Astrocyte of the spinal cord (primary cell): ENCODE measurements at regions not wholly inside any gene's neighbourhood (a gene's known extent, or its start where the extent isn't known, plus 50 kb on each side); places are given as distances from the start of the nearest gene placed in this dataset.

Source experiments
- DNase-seq: peaks from one replicate; pipeline ENCODE4 v3.0.0; 2011; ENCODE audit warnings: low read depth, low spot score
- H3K4me3 ChIP-seq: 2 replicates; pipeline ENCODE4 v1.5.1; 2011; ENCODE audit warnings: low read depth, mild to moderate bottlenecking, low read length, moderate library complexity
- in situ Hi-C: cut with HindIII; loops from 2 replicates; pipeline ENCODE4 v1.10.0; 2017; ENCODE audit warnings: low sequenced_read_pairs
- TF ChIP-seq, protein P1 (sequence below): IDR thresholded peaks from 2 replicates; pipeline ENCODE4 v1.5.1; 2012; ENCODE audit warnings: low read depth, mild to moderate bottlenecking, low read length, inconsistent platforms

DNA sequence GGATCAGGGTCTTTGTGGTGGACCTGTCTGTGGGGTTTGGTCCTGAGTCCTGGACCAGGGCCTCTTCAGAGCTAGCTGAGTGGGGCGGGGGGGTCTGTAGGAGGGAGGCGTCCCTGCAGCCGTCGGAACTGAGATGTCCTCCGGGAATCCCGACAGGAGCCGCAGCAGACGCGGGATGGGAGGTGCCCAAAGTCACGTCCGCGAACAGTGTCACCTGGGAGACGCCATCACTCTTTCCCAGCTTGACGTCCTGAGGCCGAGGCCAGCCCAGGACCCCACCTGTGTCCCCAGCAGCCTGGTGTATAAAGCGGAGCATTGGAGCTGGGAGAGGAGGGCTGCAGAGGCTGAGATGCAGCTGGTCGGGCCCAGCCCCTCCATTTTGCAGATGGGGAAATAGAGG, 1234.7 kb downstream of the BRD1 start:
- H3K4me3 ChIP-seq, result no peak overlapping the region
- TF ChIP-seq, protein P1, sequence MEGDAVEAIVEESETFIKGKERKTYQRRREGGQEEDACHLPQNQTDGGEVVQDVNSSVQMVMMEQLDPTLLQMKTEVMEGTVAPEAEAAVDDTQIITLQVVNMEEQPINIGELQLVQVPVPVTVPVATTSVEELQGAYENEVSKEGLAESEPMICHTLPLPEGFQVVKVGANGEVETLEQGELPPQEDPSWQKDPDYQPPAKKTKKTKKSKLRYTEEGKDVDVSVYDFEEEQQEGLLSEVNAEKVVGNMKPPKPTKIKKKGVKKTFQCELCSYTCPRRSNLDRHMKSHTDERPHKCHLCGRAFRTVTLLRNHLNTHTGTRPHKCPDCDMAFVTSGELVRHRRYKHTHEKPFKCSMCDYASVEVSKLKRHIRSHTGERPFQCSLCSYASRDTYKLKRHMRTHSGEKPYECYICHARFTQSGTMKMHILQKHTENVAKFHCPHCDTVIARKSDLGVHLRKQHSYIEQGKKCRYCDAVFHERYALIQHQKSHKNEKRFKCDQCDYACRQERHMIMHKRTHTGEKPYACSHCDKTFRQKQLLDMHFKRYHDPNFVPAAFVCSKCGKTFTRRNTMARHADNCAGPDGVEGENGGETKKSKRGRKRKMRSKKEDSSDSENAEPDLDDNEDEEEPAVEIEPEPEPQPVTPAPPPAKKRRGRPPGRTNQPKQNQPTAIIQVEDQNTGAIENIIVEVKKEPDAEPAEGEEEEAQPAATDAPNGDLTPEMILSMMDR, result no peak
- no peak for DNase-seq
- in situ Hi-C loops, result no loop called here

DNA sequence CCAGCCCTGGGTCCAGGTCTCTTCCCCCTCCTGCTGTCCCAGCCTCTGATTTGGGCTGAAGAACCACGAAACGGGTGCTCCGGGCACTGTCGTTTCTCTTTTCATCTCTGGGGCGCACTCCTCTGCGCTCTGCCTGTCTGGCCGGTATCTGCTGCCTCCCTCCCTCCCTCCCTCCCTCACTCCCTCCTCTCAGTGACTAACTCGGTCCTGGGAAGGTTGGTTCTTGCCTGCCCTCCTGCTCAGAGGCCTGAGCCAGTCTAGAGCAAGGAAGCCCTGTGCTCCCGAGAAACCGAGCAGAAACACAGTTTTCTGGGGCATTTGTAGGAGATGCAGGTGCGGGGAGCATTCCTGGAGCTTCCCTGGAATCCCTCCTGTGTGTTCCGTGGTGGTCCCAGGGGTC, 1235.2 kb downstream of the BRD1 start:
- TF ChIP-seq, protein P1, result no peak
- no peak overlapping the region for H3K4me3 ChIP-seq
- in situ Hi-C loops, result no loop called here

DNA sequence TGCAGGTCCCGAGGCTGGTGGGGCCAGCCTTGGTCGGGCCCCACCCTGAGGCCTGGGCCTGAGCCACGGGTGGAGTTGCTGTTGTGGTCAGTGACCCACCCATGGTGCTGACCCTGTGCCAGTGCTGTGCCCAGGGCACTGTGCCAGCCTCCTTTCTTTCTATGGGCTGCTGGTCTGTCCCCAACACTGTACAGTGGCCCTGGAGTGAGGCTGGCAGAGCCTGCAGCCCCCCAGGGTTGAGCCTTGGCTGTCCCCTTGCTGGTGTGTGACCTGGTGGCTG, 1235.7 kb downstream of the BRD1 start:
- no peak for DNase-seq
- in situ Hi-C loops, result no loop called here
- no peak overlapping the region for H3K4me3 ChIP-seq
- TF ChIP-seq, protein P1, result no peak

More for the DNA sequence above, 1235.2 kb downstream of the BRD1 start:
- DNase-seq, result no peak

DNA sequence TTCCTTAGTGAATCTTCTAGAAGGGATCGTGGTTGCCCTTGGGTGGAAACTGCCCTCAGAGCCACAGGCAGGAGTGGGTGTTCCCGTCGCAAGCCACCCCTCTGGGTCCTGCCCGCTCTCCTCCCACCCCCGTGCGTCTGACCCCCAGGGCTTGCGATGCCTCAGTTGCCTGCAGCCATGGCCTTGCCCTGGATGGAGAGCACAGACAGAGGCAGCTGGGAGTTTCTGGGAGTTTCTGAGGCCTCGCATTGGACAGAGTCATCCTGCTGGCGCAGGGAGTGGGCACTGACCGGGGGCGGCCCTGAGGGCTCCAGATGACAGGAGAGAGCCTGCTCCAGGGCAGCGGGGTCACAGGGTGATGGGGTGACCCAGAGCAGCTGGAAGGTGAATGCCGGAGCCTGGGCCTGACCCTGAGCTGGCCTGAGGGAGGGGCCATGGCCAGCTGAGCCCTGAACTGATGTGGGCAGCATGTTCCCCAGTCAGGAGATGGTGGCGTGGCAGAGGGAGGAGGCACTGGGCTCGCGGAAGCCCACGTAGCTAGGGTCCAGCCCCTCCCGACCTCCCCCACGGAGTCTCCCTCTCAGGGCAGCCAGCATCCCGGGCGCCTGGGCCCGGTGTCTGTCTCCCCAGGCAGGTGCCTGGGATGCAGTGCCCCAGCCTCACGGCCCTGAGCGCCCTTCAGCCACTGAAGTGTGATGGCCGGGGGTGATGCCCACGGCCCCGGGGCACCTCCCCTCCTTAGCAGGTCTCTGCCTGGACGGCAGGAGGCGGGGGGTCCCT, 1236.2 kb downstream of the BRD1 start:
- TF ChIP-seq, protein P1, result no peak

DNA sequence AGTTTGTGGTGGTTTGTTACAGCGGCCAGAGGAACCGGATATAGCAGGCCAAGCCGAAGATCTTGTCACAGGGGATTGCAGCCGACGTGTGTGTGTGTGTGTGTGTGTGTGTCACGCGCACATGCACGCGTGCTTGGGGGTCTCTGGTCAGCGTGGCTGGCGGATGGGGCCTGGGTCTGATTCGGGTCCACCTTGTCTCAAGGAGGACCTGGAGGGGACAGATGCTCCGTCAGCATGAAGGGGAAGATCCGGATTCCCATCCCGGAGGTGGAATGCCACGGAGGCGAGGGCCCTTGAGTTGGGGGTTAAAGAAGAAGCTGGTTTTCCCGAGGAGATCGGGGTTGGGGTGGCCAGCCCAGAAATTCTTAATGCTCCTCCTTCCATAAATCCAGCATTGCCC, 1237.8 kb downstream of the BRD1 start:
- in situ Hi-C loops, result no loop called here
- TF ChIP-seq, protein P1, result no peak
- no peak overlapping the region for H3K4me3 ChIP-seq
- no peak for DNase-seq

More for the DNA sequence above, 1236.2 kb downstream of the BRD1 start:
- in situ Hi-C loops, result no loop called here
- H3K4me3 ChIP-seq, result no peak overlapping the region
- no peak for DNase-seq

DNA sequence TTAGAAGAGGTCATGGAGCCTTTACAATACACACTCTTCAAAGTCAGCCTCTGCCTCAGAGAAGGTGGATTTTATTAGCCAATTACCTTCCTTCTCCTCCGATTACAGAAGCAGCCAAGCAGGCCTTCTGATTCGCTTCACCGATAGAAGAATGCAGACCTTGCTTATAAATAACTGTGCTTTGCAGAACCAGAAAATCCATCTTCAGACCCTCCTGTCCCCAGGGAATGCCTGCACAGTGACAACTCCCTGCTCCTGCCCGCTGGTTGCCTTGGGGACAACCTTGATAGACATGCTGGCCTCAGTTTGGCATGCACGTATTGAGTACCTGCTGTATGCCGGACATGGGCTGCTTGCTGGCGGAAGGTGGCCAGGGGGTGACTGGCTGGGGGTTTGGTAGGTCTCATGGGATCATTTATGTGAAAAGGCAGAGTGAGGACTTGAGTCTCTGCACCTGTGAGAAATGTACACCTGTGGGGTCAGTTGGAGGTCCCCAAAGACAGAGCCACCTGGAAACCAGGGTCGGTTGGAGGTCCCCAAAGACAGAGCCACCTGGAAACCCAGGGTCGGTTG, 1238.7 kb downstream of the BRD1 start:
- no peak for DNase-seq
- H3K4me3 ChIP-seq, result no peak overlapping the region
- in situ Hi-C loops, result no loop called here
- TF ChIP-seq, protein P1, result no peak
